Natural killer cell (primary cell): ENCODE measurements at regions not wholly inside any gene's neighbourhood (a gene's known extent, or its start where the extent isn't known, plus 50 kb on each side); places are given as distances from the start of the nearest gene placed in this dataset.

Experiments
- ATAC-seq, 3 donors: fragments of 150-1000 bp in 2 of 3; fragments of 200-7000 bp in 1 of 3; cut with Tn5 transposase; 1 replicate in 1 of 3; 2 replicates in 2 of 3; pipeline ENCODE4 v1.10.0; 2021; ENCODE audit warnings: mild to moderate bottlenecking in 2 of 3, moderate library complexity in 2 of 3
- DNase-seq, 2 donors: peaks; one replicate each; pipeline versions ENCODE4 v3.0.0 to v3.0.0-alpha.2; 2013 to 2021; ENCODE audit warnings: mixed read lengths in 1 of 2
- H3K27ac ChIP-seq: one replicate; pipeline ENCODE4 v1.5.1; 2013; ENCODE audit warnings: mild to moderate bottlenecking, low read length
- H3K27me3 ChIP-seq: one replicate; pipeline ENCODE4 v1.6.1; 2013; ENCODE audit warnings: low read length; ENCODE audit not compliant: control insufficient read depth, insufficient read depth
- H3K36me3 ChIP-seq: one replicate; pipeline ENCODE4 v1.6.1; 2013; ENCODE audit warnings: low read length; ENCODE audit not compliant: control insufficient read depth, insufficient read depth
- H3K4me1 ChIP-seq: one replicate; pipeline ENCODE4 v1.6.1; 2013; ENCODE audit warnings: low read length; ENCODE audit not compliant: control insufficient read depth, insufficient read depth
- H3K4me3 ChIP-seq: one replicate; pipeline ENCODE4 v1.5.1; 2013; ENCODE audit warnings: low read length
- H3K9me3 ChIP-seq: one replicate; pipeline ENCODE4 v1.6.1; 2013; ENCODE audit warnings: low read length; ENCODE audit not compliant: control insufficient read depth, insufficient read depth
- H3K27ac Mint-ChIP-seq, 2 donors: one replicate each; pipeline ENCODE4 v1.8.0; 2022; ENCODE audit warnings: mild to moderate bottlenecking in 2 of 2, mixed read lengths in 2 of 2, moderate library complexity in 1 of 2
- H3K27me3 Mint-ChIP-seq, 2 donors: one replicate each; pipeline ENCODE4 v1.8.0; 2022; ENCODE audit warnings: low read depth in 2 of 2, mixed read lengths in 2 of 2
- H3K36me3 Mint-ChIP-seq: one replicate; pipeline ENCODE4 v1.8.0; 2022; ENCODE audit warnings: mixed read lengths
- H3K4me1 Mint-ChIP-seq, 2 donors: one replicate each; pipeline ENCODE4 v1.8.0; 2022; ENCODE audit warnings: mixed read lengths in 2 of 2
- H3K4me3 Mint-ChIP-seq: one replicate; pipeline ENCODE4 v1.8.0; 2022; ENCODE audit warnings: mild to moderate bottlenecking, moderate library complexity, mixed read lengths
- H3K9me3 Mint-ChIP-seq, 2 donors: one replicate each; pipeline ENCODE4 v1.8.0; 2022; ENCODE audit warnings: mixed read lengths in 2 of 2
- WGBS: methylation state at CpG from one replicate; pipeline ENCODE4 v1.1.7; 2013; ENCODE audit warnings: missing lambda C conversion rate; ENCODE audit not compliant: insufficient coverage; 5-methylcytosine and 5-hydroxymethylcytosine counted together
- intact Hi-C: fragments of 100-400 bp; cut with micrococcal nuclease; formaldehyde crosslinking; loops from one replicate; pipeline ENCODE4 v1.14.2; 2022
- TF ChIP-seq, protein P1 (sequence below): fragments of 200-600 bp; IDR thresholded peaks from one replicate; pipeline ENCODE4 v1.8.0; 2022; ENCODE audit warnings: antibody characterized with exemption

DNA sequence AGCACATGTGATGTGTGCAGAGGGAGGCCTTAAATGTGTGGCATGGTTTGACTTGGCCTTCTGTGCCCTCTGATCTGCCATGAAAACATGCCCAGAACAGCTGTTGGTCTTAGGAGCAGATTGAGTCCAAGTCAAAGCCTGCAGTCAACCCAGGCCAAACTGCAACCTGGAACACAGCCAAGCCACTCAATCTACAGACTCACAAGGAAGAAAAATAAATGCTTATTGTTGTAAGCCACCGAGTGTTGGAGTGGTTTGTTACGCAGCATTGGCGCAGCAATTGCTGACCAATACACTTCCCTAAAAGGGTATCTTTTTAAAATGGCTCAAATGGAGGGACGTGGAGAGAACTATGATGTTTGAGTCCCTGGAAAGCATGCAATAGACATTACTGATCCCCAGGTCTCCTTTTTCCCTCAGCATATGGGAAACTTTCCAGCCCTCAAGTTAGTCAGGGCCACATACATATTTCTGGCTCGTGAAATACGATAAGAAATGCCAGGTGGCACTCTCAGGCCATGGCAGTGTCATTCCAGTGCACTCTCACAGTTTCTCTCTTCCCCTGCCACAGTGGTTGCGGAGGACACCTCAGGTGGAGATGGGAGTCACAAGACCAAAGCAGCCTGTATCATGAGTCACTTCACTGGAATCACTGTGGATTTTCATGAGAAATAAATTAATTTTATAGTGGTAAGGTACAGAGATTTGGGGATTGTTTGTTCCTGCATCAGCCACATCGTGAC lies 168.0 kb upstream of the ZNF618 start:
- ATAC-seq (no peak), DNase-seq (no peak)
- intact Hi-C loops, result no loop called here
- TF ChIP-seq, protein P1, sequence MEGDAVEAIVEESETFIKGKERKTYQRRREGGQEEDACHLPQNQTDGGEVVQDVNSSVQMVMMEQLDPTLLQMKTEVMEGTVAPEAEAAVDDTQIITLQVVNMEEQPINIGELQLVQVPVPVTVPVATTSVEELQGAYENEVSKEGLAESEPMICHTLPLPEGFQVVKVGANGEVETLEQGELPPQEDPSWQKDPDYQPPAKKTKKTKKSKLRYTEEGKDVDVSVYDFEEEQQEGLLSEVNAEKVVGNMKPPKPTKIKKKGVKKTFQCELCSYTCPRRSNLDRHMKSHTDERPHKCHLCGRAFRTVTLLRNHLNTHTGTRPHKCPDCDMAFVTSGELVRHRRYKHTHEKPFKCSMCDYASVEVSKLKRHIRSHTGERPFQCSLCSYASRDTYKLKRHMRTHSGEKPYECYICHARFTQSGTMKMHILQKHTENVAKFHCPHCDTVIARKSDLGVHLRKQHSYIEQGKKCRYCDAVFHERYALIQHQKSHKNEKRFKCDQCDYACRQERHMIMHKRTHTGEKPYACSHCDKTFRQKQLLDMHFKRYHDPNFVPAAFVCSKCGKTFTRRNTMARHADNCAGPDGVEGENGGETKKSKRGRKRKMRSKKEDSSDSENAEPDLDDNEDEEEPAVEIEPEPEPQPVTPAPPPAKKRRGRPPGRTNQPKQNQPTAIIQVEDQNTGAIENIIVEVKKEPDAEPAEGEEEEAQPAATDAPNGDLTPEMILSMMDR, result no peak
- Histone ChIP-seq H3K27me3 (no peaks in the 10 kb centered on the region), H3K27ac (no peak overlapping the region), H3K9me3 (peaks cover 2% of the 10 kb centered on the region), H3K36me3 (no peaks in the 10 kb centered on the region), H3K4me3 (no peak overlapping the region), H3K4me1 (peaks cover 26% of the 10 kb centered on the region)
- Mint-ChIP-seq H3K9me3 (no peaks in the 10 kb centered on the region), H3K36me3 (no peaks in the 10 kb centered on the region), H3K4me1 (peaks cover 41 to 59% of the 10 kb centered on the region in 2 donors), H3K4me3 (no peak overlapping the region), H3K27ac (peak overlapping the region in 1 of 2 donors; percentile 85), H3K27me3 (no peaks in the 10 kb centered on the region)
- WGBS, result 95% methylated on average over 8 of the region's 8 CpGs

DNA sequence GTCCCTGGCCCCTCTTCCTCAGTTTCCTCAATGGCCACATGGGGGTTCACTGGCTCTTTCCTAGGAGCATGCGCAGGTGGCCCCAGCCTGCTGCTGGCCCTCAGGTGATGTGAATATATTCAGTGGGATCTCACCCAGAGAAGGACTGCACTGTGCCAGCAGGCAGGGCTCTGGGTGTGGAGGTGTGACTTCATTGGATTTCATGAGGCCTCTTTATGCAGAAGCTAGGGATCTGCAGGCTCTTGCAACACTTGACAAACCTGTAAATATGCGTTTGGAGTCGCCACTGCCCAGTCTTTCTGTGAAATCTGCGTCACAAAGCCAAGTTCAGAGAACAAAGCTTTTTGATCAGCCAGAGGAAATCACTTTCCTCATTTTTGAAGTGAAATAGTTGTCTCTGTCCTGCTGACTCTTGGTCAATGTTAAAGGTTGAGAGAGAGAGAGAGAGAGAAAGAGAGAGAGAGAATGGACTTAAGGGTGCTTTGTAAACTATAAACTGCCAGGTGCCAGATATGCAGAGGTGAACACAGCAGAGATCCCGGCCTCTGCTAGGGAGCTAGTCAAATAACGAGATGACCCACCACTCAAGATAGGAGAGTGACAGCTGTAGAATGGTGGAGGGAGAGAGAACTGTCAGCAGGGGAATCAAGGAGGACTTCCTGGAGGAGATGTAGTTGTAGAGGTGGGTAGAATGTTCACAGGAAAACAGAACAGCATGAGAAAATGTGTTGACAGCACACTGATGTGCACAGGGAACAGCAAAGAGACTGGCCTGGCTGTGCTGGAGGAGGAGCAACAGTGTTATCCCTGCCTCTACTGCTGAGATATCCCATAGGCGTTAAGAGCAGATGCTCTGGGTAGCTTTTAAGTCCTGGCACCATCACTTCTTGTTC lies 167.0 kb upstream of the ZNF618 start:
- no peak overlapping the region for H3K4me3 ChIP-seq
- Mint-ChIP-seq H3K27ac (peak overlapping the region in 1 of 2 donors; percentile 59), H3K36me3 (no peaks in the 10 kb centered on the region), H3K4me3 (no peak overlapping the region), H3K9me3 (no peaks in the 10 kb centered on the region), H3K27me3 (no peaks in the 10 kb centered on the region), H3K4me1 (peaks cover 37 to 55% of the 10 kb centered on the region in 2 donors)
- TF ChIP-seq, protein P1, result no peak
- intact Hi-C loops, result no loop called here
- H3K4me1 ChIP-seq, result peaks cover 23% of the 10 kb centered on the region
- no peak for ATAC-seq
- no peaks in the 10 kb centered on the region for H3K27me3 ChIP-seq
- no peaks in the 10 kb centered on the region for H3K36me3 ChIP-seq
- H3K9me3 ChIP-seq, result peaks cover 2% of the 10 kb centered on the region
- H3K27ac ChIP-seq, result no peak overlapping the region
- WGBS, result 89% methylated on average over 7 of the region's 7 CpGs
- no peak for DNase-seq

DNA sequence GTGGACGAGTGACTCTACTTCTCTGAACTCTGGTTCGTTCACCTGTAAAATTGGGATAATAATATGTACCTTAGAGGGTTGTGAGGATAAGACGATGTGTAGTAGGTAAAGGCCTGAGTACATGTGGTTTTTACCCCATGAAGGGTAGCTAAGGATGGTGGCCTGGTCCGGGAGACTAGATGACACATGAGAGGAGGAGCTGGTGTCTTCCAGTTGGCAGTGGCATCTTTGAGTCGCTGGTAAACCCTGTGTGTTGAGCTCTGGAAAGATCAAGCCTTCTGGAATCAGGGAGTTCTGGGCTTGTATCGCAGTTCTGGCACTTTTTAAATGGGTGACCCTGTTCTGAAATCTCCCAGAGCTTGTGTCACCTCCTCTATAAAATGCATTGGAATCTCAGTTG lies 166.4 kb upstream of the ZNF618 start:
- no peaks in the 10 kb centered on the region for H3K36me3 Mint-ChIP-seq
- intact Hi-C loops, result no loop called here
- H3K4me1 Mint-ChIP-seq, result peaks cover 31 to 49% of the 10 kb centered on the region in 2 donors
- H3K4me3 Mint-ChIP-seq, result no peak overlapping the region
- no peaks in the 10 kb centered on the region for H3K36me3 ChIP-seq
- no peak overlapping the region for H3K27ac ChIP-seq
- H3K27me3 Mint-ChIP-seq, result no peaks in the 10 kb centered on the region
- no peak for ATAC-seq
- peaks cover 2% of the 10 kb centered on the region for H3K9me3 ChIP-seq
- H3K9me3 Mint-ChIP-seq, result no peaks in the 10 kb centered on the region
- WGBS, result 90% methylated on average over 6 of the region's 6 CpGs
- DNase-seq, result no peak
- TF ChIP-seq, protein P1, result no peak
- peaks cover 20% of the 10 kb centered on the region for H3K4me1 ChIP-seq
- H3K27me3 ChIP-seq, result no peaks in the 10 kb centered on the region
- no peak overlapping the region for H3K4me3 ChIP-seq
- H3K27ac Mint-ChIP-seq, result peak overlapping the region in 1 of 2 donors; percentile 59
